ENCODE measurements at regions not wholly inside any gene's neighbourhood (a gene's known extent, or its start where the extent isn't known, plus 50 kb on each side); places are given as distances from the start of the nearest gene placed in this dataset.

DNA sequence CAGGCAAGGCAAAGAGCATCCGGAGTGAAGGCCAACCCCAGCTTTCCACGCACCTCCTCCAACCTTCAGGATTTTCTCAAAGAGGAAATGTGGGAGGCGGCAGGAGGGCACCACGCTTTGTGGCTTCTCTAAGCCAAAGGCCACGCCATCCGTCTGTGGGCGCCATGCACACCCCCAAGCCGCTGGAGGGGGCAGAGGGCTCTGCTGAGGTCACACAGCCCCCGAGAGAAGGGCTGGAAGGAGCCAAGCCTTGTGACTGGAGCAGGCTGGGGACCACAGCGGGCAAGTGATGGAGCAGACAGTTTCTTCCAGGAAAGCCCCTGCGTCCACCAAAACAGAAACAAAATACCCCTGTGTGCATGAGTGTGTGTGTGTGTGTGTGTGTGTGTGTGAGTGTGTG, 527.4 kb downstream of the BRD1 start:
- peaks cover 17 to 20% of the 10 kb centered on the region in 2 donors for H3K27me3 Mint-ChIP-seq
- Histone ChIP-seq H3K27ac (ENCODE audit: low read length) (no peak overlapping the region), H3K36me3 (ENCODE audit: control insufficient read depth in 2 of 2, extremely low read depth in 1 of 2, insufficient read depth in 1 of 2, low read length in 1 of 2) (no peaks in the 10 kb centered on the region), H3K9me3 (no peaks in the 10 kb centered on the region), H3K27me3 (replicated peaks in 1 of 2; ENCODE audit: control insufficient read depth in 2 of 2, extremely low read depth in 1 of 2, insufficient read depth in 2 of 2, low read length in 1 of 2) (peaks cover 0 to 38% of the 10 kb centered on the region in 2 experiments), H3K4me1 (ENCODE audit: control insufficient read depth in 1 of 2, extremely low read depth in 1 of 2, insufficient read depth in 2 of 2, low read length in 2 of 2) (peaks cover 0 to 5% of the 10 kb centered on the region in 2 experiments), H3K4me3 (ENCODE audit: control insufficient read depth in 1 of 2, extremely low read depth in 1 of 2, low read length in 1 of 2) (no peak overlapping the region)
- H3K36me3 Mint-ChIP-seq = no peaks in the 10 kb centered on the region
- H3K9me3 Mint-ChIP-seq = no peaks in the 10 kb centered on the region
- H3K27ac Mint-ChIP-seq = no peak overlapping the region
- no peaks in the 10 kb centered on the region for H3K4me1 Mint-ChIP-seq
- 59% methylated on average over 5 of the region's 11 CpGs for WGBS (ENCODE audit: insufficient coverage)
- ChIA-PET CTCF (no interaction called here), POLR2A (no interaction called here)
- ATAC-seq (replicated peaks in 1 of 4) (no peak), DNase-seq (peak in 1 of 35 experiments; percentile 18)
- H3K4me3 Mint-ChIP-seq = no peak overlapping the region

DNA sequence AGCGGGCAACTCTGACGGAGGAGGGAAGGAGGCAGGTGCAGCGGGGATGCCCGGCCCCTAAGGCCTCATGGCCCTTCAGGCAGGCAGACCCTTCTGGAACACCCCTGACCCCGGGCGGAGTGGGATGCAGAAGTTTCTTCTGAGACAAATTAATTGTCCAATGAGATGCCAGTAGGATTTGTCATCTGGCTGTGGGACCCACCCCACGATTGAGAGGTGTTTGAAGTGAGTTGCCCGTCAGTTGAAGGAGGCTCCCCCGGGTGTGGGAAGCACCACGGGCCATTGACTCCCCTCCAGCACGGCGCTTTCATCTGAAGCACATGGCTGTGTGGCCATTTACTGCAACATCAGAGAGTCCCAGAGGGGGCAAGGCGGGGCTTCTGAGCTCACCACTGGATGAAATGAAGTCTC, 527.8 kb downstream of the BRD1 start:
- POLR2A ChIA-PET = no interaction called here
- Mint-ChIP-seq H3K4me3 (no peak overlapping the region), H3K36me3 (no peaks in the 10 kb centered on the region), H3K27me3 (peaks cover 17 to 20% of the 10 kb centered on the region in 2 donors), H3K27ac (no peak overlapping the region), H3K4me1 (no peaks in the 10 kb centered on the region), H3K9me3 (no peaks in the 10 kb centered on the region)
- WGBS (ENCODE audit: insufficient coverage) = 86% methylated on average over 10 of the region's 13 CpGs
- DNase-seq = peak in 1 of 35 experiments; percentile 19
- ATAC-seq (replicated peaks in 1 of 4) = no peak
- CTCF ChIA-PET = no interaction called here
- H3K27ac ChIP-seq (ENCODE audit: low read length) = no peak overlapping the region
- H3K4me3 ChIP-seq (ENCODE audit: control insufficient read depth in 1 of 2, extremely low read depth in 1 of 2, low read length in 1 of 2) = no peak overlapping the region
- peaks cover 0 to 38% of the 10 kb centered on the region in 2 experiments for H3K27me3 ChIP-seq (replicated peaks in 1 of 2; ENCODE audit: control insufficient read depth in 2 of 2, extremely low read depth in 1 of 2, insufficient read depth in 2 of 2, low read length in 1 of 2)
- H3K36me3 ChIP-seq (ENCODE audit: control insufficient read depth in 2 of 2, extremely low read depth in 1 of 2, insufficient read depth in 1 of 2, low read length in 1 of 2) = no peaks in the 10 kb centered on the region
- H3K9me3 ChIP-seq = no peaks in the 10 kb centered on the region
- peaks cover 0 to 1% of the 10 kb centered on the region in 2 experiments for H3K4me1 ChIP-seq (ENCODE audit: control insufficient read depth in 1 of 2, extremely low read depth in 1 of 2, insufficient read depth in 2 of 2, low read length in 2 of 2)

GRCh38 chr22:49298834-49299750, 528.6 kb downstream of the BRD1 start:
- no peaks in the 10 kb centered on the region for H3K36me3 Mint-ChIP-seq
- no peak for ATAC-seq (replicated peaks in 1 of 4)
- H3K27ac Mint-ChIP-seq = no peak overlapping the region
- Histone ChIP-seq H3K27me3 (replicated peaks in 1 of 2; ENCODE audit: control insufficient read depth in 2 of 2, extremely low read depth in 1 of 2, insufficient read depth in 2 of 2, low read length in 1 of 2) (peaks cover 0 to 34% of the 10 kb centered on the region in 2 experiments), H3K27ac (ENCODE audit: low read length) (no peak overlapping the region), H3K36me3 (ENCODE audit: control insufficient read depth in 2 of 2, extremely low read depth in 1 of 2, insufficient read depth in 1 of 2, low read length in 1 of 2) (no peaks in the 10 kb centered on the region), H3K4me1 (ENCODE audit: control insufficient read depth in 1 of 2, extremely low read depth in 1 of 2, insufficient read depth in 2 of 2, low read length in 2 of 2) (no peaks in the 10 kb centered on the region), H3K9me3 (no peaks in the 10 kb centered on the region), H3K4me3 (ENCODE audit: control insufficient read depth in 1 of 2, extremely low read depth in 1 of 2, low read length in 1 of 2) (no peak overlapping the region)
- 83% methylated on average over 18 of the region's 34 CpGs for WGBS (ENCODE audit: insufficient coverage)
- H3K4me3 Mint-ChIP-seq = no peak overlapping the region
- no peaks in the 10 kb centered on the region for H3K4me1 Mint-ChIP-seq
- DNase-seq = peak in 1 of 35 experiments; percentile 21
- ChIA-PET POLR2A (no interaction called here), CTCF (interaction anchor here in 1 of 2 donors (0.6 kb wide), 1 partner anchor 15 kb away, joined by 3 read pairs; no protein-coding TSS in a partner anchor)
- peaks cover 17 to 20% of the 10 kb centered on the region in 2 donors for H3K27me3 Mint-ChIP-seq
- H3K9me3 Mint-ChIP-seq = peaks cover 0 to 4% (median 2%) of the 10 kb centered on the region in 3 donors

DNA sequence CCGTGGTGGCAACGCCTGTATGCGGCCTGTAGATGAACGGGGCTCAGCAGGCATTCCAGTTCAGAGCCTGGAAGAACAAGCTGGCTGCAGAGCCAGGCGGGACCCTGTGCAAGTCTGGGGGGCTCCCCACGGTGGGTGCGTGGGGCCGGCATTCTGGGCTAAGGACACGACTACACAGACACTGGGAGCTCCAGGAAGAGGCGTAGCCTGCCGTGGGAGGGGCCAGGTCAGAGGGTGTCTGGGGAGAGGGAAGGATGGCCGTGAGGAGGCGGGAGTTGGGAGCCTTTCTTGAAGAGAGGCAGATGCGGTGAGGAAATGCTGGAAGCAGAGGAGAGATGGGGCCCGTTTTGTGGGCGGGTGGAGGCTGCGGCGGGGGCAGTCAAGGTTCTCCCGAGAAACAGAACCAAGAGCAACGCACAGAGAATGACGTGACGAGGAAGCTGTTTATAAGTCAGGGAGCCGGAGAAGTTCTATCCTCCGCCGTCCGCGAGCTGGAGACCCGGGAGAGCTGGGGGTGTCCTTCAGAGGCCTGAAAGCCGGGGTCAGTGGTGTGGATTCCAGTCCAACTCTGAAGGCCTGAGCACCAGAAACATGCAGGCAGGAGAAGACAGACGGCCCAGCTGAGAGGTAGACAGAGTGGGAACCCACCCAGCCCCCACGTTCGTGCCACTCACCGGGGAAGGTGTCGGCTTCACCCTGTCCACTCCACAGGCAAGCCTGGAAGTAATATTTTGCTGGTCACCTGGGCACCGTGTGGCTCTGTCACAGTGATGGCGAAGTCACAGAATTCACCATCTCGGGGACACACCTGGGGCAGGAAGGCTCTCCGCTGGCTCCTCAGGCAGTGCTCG, 529.6 kb downstream of the BRD1 start:
- no peak overlapping the region for H3K4me3 Mint-ChIP-seq
- ChIA-PET POLR2A (no interaction called here), CTCF (interaction anchor here in 1 of 2 donors (0.5 to 0.6 kb wide), 2 partner anchors 14 to 417 kb away, joined by 3 read pairs; no protein-coding TSS in a partner anchor)
- peaks cover 10 to 12% of the 10 kb centered on the region in 2 donors for H3K27me3 Mint-ChIP-seq
- H3K27me3 ChIP-seq (replicated peaks in 1 of 2; ENCODE audit: control insufficient read depth in 2 of 2, extremely low read depth in 1 of 2, insufficient read depth in 2 of 2, low read length in 1 of 2) = peaks cover 0 to 25% of the 10 kb centered on the region in 2 experiments
- no peak overlapping the region for H3K27ac ChIP-seq (ENCODE audit: low read length)
- peak in 1 of 35 experiments; percentile 13 for DNase-seq
- WGBS (ENCODE audit: insufficient coverage) = 80% methylated on average over 34 of the region's 39 CpGs
- H3K9me3 Mint-ChIP-seq = peaks cover 4 to 12% (median 12%) of the 10 kb centered on the region in 3 donors
- H3K9me3 ChIP-seq = no peaks in the 10 kb centered on the region
- no peak for ATAC-seq (replicated peaks in 1 of 4)
- H3K4me1 ChIP-seq (ENCODE audit: control insufficient read depth in 1 of 2, extremely low read depth in 1 of 2, insufficient read depth in 2 of 2, low read length in 2 of 2) = no peaks in the 10 kb centered on the region
- H3K36me3 Mint-ChIP-seq = no peaks in the 10 kb centered on the region
- no peaks in the 10 kb centered on the region for H3K4me1 Mint-ChIP-seq
- H3K4me3 ChIP-seq (ENCODE audit: control insufficient read depth in 1 of 2, extremely low read depth in 1 of 2, low read length in 1 of 2) = no peak overlapping the region
- H3K36me3 ChIP-seq (ENCODE audit: control insufficient read depth in 2 of 2, extremely low read depth in 1 of 2, insufficient read depth in 1 of 2, low read length in 1 of 2) = no peaks in the 10 kb centered on the region
- H3K27ac Mint-ChIP-seq = no peak overlapping the region

GRCh38 chr22:49297286-49297870, 530.3 kb downstream of the BRD1 start:
- peaks cover 0 to 30% of the 10 kb centered on the region in 2 experiments for H3K27me3 ChIP-seq (replicated peaks in 1 of 2; ENCODE audit: control insufficient read depth in 2 of 2, extremely low read depth in 1 of 2, insufficient read depth in 2 of 2, low read length in 1 of 2)
- H3K27ac ChIP-seq (ENCODE audit: low read length) = no peak overlapping the region
- Mint-ChIP-seq H3K36me3 (no peaks in the 10 kb centered on the region), H3K9me3 (peaks cover 4 to 13% (median 12%) of the 10 kb centered on the region in 3 donors), H3K4me3 (no peak overlapping the region), H3K4me1 (no peaks in the 10 kb centered on the region), H3K27ac (no peak overlapping the region), H3K27me3 (peaks cover 6 to 8% of the 10 kb centered on the region in 2 donors)
- ATAC-seq (replicated peaks in 1 of 4) (no peak), DNase-seq (peak in 1 of 35 experiments; percentile 19)
- H3K9me3 ChIP-seq = no peaks in the 10 kb centered on the region
- ChIA-PET POLR2A (no interaction called here), CTCF (no interaction called here)
- no peaks in the 10 kb centered on the region for H3K36me3 ChIP-seq (ENCODE audit: control insufficient read depth in 2 of 2, extremely low read depth in 1 of 2, insufficient read depth in 1 of 2, low read length in 1 of 2)
- H3K4me3 ChIP-seq (ENCODE audit: control insufficient read depth in 1 of 2, extremely low read depth in 1 of 2, low read length in 1 of 2) = no peak overlapping the region
- no peaks in the 10 kb centered on the region for H3K4me1 ChIP-seq (ENCODE audit: control insufficient read depth in 1 of 2, extremely low read depth in 1 of 2, insufficient read depth in 2 of 2, low read length in 2 of 2)
- WGBS (ENCODE audit: insufficient coverage) = 80% methylated on average over 24 of the region's 27 CpGs

DNA sequence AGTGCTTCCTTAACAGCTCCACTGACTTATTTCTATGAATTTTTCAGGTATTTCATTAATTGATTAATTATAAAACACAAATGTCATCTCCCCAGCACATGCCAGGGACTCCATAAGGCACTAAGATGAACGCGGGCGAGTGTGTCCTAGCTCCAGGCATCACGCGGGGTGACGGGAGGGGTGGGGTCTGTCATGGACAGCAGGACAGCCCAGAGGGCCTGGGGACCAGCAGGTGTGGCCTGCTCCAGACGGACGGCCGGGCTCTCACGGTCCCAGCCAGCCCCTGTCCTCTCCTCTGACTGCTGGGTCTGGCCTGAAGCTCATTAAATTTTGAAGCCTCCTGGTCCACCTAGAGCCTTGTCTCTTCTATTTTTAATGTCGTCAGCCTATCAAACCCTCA, 531.1 kb downstream of the BRD1 start:
- ChIA-PET CTCF (no interaction called here), POLR2A (no interaction called here)
- Mint-ChIP-seq H3K9me3 (peaks cover 4 to 13% (median 12%) of the 10 kb centered on the region in 3 donors), H3K27ac (no peak overlapping the region), H3K4me1 (no peaks in the 10 kb centered on the region), H3K4me3 (no peak overlapping the region), H3K27me3 (peaks cover 6 to 12% of the 10 kb centered on the region in 2 donors), H3K36me3 (no peaks in the 10 kb centered on the region)
- Histone ChIP-seq H3K9me3 (no peaks in the 10 kb centered on the region), H3K27ac (ENCODE audit: low read length) (no peak overlapping the region), H3K27me3 (replicated peaks in 1 of 2; ENCODE audit: control insufficient read depth in 2 of 2, extremely low read depth in 1 of 2, insufficient read depth in 2 of 2, low read length in 1 of 2) (peaks cover 0 to 36% of the 10 kb centered on the region in 2 experiments), H3K4me1 (ENCODE audit: control insufficient read depth in 1 of 2, extremely low read depth in 1 of 2, insufficient read depth in 2 of 2, low read length in 2 of 2) (no peaks in the 10 kb centered on the region), H3K4me3 (ENCODE audit: control insufficient read depth in 1 of 2, extremely low read depth in 1 of 2, low read length in 1 of 2) (no peak overlapping the region), H3K36me3 (ENCODE audit: control insufficient read depth in 2 of 2, extremely low read depth in 1 of 2, insufficient read depth in 1 of 2, low read length in 1 of 2) (no peaks in the 10 kb centered on the region)
- WGBS (ENCODE audit: insufficient coverage) = 90% methylated on average over 10 of the region's 11 CpGs
- DNase-seq (peak in 1 of 35 experiments; percentile 14), ATAC-seq (replicated peaks in 1 of 4) (no peak)

All from T-cell (primary cell).